Suprapubic skin (tissue), 4 donors: ENCODE measurements at regions not wholly inside any gene's neighbourhood (a gene's known extent, or its start where the extent isn't known, plus 50 kb on each side); places are given as distances from the start of the nearest gene placed in this dataset.

Experiments used
- DNase-seq, 2 donors: peaks; one replicate each; pipeline ENCODE4 v3.0.0-alpha.2; 2019; ENCODE audit warnings: low spot score in 2 of 2
- H3K27ac ChIP-seq: fragments of 200-600 bp; sonication (generic); one replicate; pipeline ENCODE4 v1.5.1; 2019
- H3K27me3 ChIP-seq: fragments of 200-600 bp; sonication (generic); one replicate; pipeline ENCODE4 v1.5.1; 2019
- H3K36me3 ChIP-seq: fragments of 200-600 bp; sonication (generic); one replicate; pipeline ENCODE4 v1.5.1; 2019
- H3K4me1 ChIP-seq: fragments of 200-600 bp; sonication (generic); one replicate; pipeline ENCODE4 v1.5.1; 2019
- H3K4me3 ChIP-seq: fragments of 200-600 bp; sonication (generic); one replicate; pipeline ENCODE4 v1.5.1; 2019; ENCODE audit warnings: mild to moderate bottlenecking
- H3K9me3 ChIP-seq: fragments of 200-600 bp; sonication (generic); one replicate; pipeline ENCODE4 v1.5.1; 2019
- CTCF ChIP-seq, 2 donors: fragments of 200-600 bp in 1 of 2; fragments of 450-650 bp in 1 of 2; sonication (generic) in 1 of 2; IDR thresholded peaks; one replicate each; pipeline ENCODE4 v1.5.1; 2016 to 2019; ENCODE audit warnings: antibody characterized with exemption in 2 of 2, mild to moderate bottlenecking in 1 of 2, moderate library complexity in 1 of 2
- EP300 ChIP-seq: sonication (generic); formaldehyde crosslinking; IDR thresholded peaks from one replicate; pipeline ENCODE4 v1.6.1; 2017; ENCODE audit warnings: antibody characterized with exemption
- POLR2A ChIP-seq, 2 donors: fragments of 450-650 bp; IDR thresholded peaks; one replicate each; pipeline ENCODE4 v1.6.1; 2017; ENCODE audit warnings: antibody characterized with exemption in 2 of 2, mild to moderate bottlenecking in 2 of 2, moderate library complexity in 2 of 2
- POLR2AphosphoS5 ChIP-seq, 3 donors: sonication (generic); formaldehyde crosslinking; IDR thresholded peaks; one replicate each; pipeline ENCODE4 v1.6.1; 2017; ENCODE audit warnings: antibody characterized with exemption in 3 of 3
- WGBS: methylation state at CpG from one replicate; pipeline ENCODE4 v1.1.5; 2018; 5-methylcytosine and 5-hydroxymethylcytosine counted together

DNA sequence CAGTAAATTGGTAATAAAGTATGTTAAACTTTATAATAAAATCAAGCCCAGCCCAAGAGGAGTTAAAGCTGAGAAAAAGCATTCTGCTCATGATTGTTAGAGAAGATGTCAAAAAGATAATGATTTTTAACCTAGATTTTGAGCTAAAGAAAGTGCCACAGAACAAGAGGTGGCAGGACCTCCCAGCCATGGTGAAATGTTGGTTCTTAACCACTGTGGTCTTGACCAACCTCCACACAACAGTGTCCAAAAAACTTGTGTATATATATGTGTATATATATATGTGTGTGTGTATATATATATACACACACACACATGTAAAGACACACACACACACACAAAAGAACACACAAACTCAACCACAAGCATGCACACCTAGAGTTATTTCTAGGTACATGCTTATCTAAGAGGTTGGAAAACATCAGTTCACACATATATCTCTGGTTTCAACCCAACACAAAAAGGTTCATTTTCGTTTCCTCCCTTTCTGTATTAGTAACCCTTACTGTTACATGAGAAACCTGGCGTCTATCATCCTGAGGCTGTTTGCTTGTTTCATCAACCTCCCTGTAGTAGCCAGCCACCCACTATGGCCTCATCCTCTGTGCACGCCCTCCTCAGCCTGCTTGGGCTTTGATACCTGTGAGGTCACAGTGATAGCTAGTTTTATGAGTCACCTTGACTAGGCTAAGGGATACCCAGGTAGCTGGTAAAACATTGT lies 631.8 kb upstream of the ID2 start:
- no peaks in the 10 kb centered on the region for H3K27me3 ChIP-seq
- 92% methylated on average over 3 of the region's 3 CpGs for WGBS
- DNase-seq, result no peak
- TF ChIP-seq POLR2A (IDR thresholded peaks at IDR 0.05) (no peak), POLR2AphosphoS5 (IDR thresholded peaks at IDR 0.05) (no peak), EP300 (no peak), CTCF (IDR thresholded peaks at IDR 0.05) (no peak)
- H3K4me1 ChIP-seq, result no peaks in the 10 kb centered on the region
- H3K9me3 ChIP-seq, result no peaks in the 10 kb centered on the region
- H3K4me3 ChIP-seq, result no peak overlapping the region
- no peak overlapping the region for H3K27ac ChIP-seq
- H3K36me3 ChIP-seq, result no peaks in the 10 kb centered on the region

GRCh38 chr2:8053216-8053615 lies 628.6 kb upstream of the ID2 start:
- H3K27ac ChIP-seq, result no peak overlapping the region
- H3K4me1 ChIP-seq, result no peaks in the 10 kb centered on the region
- H3K4me3 ChIP-seq, result no peak overlapping the region
- no peaks in the 10 kb centered on the region for H3K27me3 ChIP-seq
- TF ChIP-seq EP300, result no peak
- TF ChIP-seq POLR2AphosphoS5 (IDR thresholded peaks at IDR 0.05), result no peak
- no peak for TF ChIP-seq CTCF (IDR thresholded peaks at IDR 0.05)
- no peak for TF ChIP-seq POLR2A (IDR thresholded peaks at IDR 0.05)
- no peak for DNase-seq
- no peaks in the 10 kb centered on the region for H3K36me3 ChIP-seq
- H3K9me3 ChIP-seq, result no peaks in the 10 kb centered on the region

DNA sequence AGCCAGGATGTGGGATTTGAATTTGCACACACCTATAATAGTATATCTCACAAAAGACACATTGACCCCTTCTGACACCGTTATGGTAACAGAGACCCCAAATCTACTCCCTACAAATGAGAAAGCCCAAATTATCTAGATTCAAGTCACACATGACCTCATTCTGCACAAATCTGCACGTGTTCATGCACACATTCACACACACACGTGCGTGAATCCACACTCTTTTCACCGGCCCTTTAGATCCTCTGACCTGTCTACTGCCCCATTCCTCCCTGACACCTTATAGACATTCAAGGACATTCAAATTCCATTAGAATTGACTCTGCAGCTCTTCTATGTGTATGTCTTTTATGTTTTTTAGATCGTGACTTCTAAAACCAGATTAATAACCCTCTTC lies 627.8 kb upstream of the ID2 start:
- no peak overlapping the region for H3K4me3 ChIP-seq
- TF ChIP-seq POLR2AphosphoS5 (IDR thresholded peaks at IDR 0.05), result no peak
- TF ChIP-seq POLR2A (IDR thresholded peaks at IDR 0.05), result no peak
- TF ChIP-seq EP300, result no peak
- no peak for TF ChIP-seq CTCF (IDR thresholded peaks at IDR 0.05)
- H3K9me3 ChIP-seq, result no peaks in the 10 kb centered on the region
- no peaks in the 10 kb centered on the region for H3K36me3 ChIP-seq
- H3K27me3 ChIP-seq, result no peaks in the 10 kb centered on the region
- H3K4me1 ChIP-seq, result no peaks in the 10 kb centered on the region
- DNase-seq, result no peak
- H3K27ac ChIP-seq, result no peak overlapping the region
- 95% methylated on average over 6 of the region's 6 CpGs for WGBS

GRCh38 chr2:8058652-8059051 lies 623.2 kb upstream of the ID2 start:
- TF ChIP-seq POLR2A (IDR thresholded peaks at IDR 0.05) (no peak), CTCF (IDR thresholded peaks at IDR 0.05) (no peak), POLR2AphosphoS5 (IDR thresholded peaks at IDR 0.05) (no peak), EP300 (no peak)
- no peak overlapping the region for H3K27ac ChIP-seq
- no peaks in the 10 kb centered on the region for H3K9me3 ChIP-seq
- no peaks in the 10 kb centered on the region for H3K27me3 ChIP-seq
- H3K36me3 ChIP-seq, result no peaks in the 10 kb centered on the region
- WGBS, result 34% methylated on average over 2 of the region's 2 CpGs
- H3K4me1 ChIP-seq, result no peaks in the 10 kb centered on the region
- H3K4me3 ChIP-seq, result no peak overlapping the region
- no peak for DNase-seq

GRCh38 chr2:8059255-8059654 lies 622.6 kb upstream of the ID2 start:
- no peak for DNase-seq
- no peaks in the 10 kb centered on the region for H3K36me3 ChIP-seq
- no peak overlapping the region for H3K4me3 ChIP-seq
- H3K9me3 ChIP-seq, result no peaks in the 10 kb centered on the region
- WGBS, result 79% methylated on average over 3 of the region's 3 CpGs
- H3K27ac ChIP-seq, result no peak overlapping the region
- TF ChIP-seq POLR2AphosphoS5 (IDR thresholded peaks at IDR 0.05) (no peak), POLR2A (IDR thresholded peaks at IDR 0.05) (no peak), CTCF (IDR thresholded peaks at IDR 0.05) (no peak), EP300 (no peak)
- H3K4me1 ChIP-seq, result no peaks in the 10 kb centered on the region
- H3K27me3 ChIP-seq, result no peaks in the 10 kb centered on the region
